K562 (cell line): ENCODE measurements at regions not wholly inside any gene's neighbourhood (a gene's known extent, or its start where the extent isn't known, plus 50 kb on each side); places are given as distances from the start of the nearest gene placed in this dataset.

Source experiments
- CREBBP ChIP-seq: IDR thresholded peaks from one replicate; pipeline ENCODE4 v1.6.1; 2012; ENCODE audit warnings: low read depth, mild to moderate bottlenecking, control low read depth, inconsistent platforms, low read length
- KDM4B ChIP-seq, 2 experiments: fragments of 450-650 bp in 1 of 2; sonication (generic) in 1 of 2; IDR thresholded peaks; 2 replicates each; pipeline ENCODE4 v1.6.1; 2016 to 2017; ENCODE audit warnings: borderline replicate concordance in 2 of 2, antibody characterized with exemption in 1 of 2, low read depth in 1 of 2, mild to moderate bottlenecking in 1 of 2
- KLF6 ChIP-seq: fragments of 250-450 bp; sonication (Bioruptor Pico); IDR thresholded peaks from 2 replicates; pipeline ENCODE4 v1.4.0; 2020; ENCODE audit warnings: mild to moderate bottlenecking, moderate library complexity, borderline replicate concordance
- LEF1 ChIP-seq: fragments of 450-650 bp; IDR thresholded peaks from 2 replicates; pipeline ENCODE4 v1.6.1; 2016; ENCODE audit warnings: mild to moderate bottlenecking
- MEF2D ChIP-seq: conservative IDR thresholded peaks from 2 replicates; pipeline ENCODE4 v1.6.1; 2016; ENCODE audit warnings: low read depth, missing genetic modification characterization, missing compliant biosample characterization
- MYC ChIP-seq, 2 experiments: fragments of 250-450 bp in 1 of 2; sonication (Bioruptor Pico) in 1 of 2; IDR thresholded peaks; 2 replicates each; pipeline versions ENCODE4 v1.5.1 to v1.6.1; 2012 to 2021; ENCODE audit warnings: low read depth in 2 of 2, borderline replicate concordance in 1 of 2, improper control_type of control experiment in 1 of 2, low read length in 1 of 2, mild to moderate bottlenecking in 1 of 2, moderate library complexity in 1 of 2
- NFYB ChIP-seq: IDR thresholded peaks from 2 replicates; pipeline ENCODE4 v1.6.1; 2011; ENCODE audit warnings: mild to moderate bottlenecking, moderate library complexity; ENCODE audit not compliant: insufficient read length; ENCODE audit errors: extremely low read depth
- RBM34 ChIP-seq: fragments of 200-400 bp; formaldehyde crosslinking; IDR thresholded peaks from 2 replicates; pipeline ENCODE4 v1.6.1; 2018; ENCODE audit warnings: low read length, borderline replicate concordance; ENCODE audit not compliant: insufficient read depth
- RHOXF2B ChIP-seq: fragments of 250-450 bp; sonication (Bioruptor Pico); conservative IDR thresholded peaks from 2 replicates; pipeline ENCODE4 v1.5.1; 2021
- SIN3A ChIP-seq, 2 experiments: fragments of 150-350 bp in 1 of 2; IDR thresholded peaks; 2 replicates each; pipeline ENCODE4 v1.6.1; 2011 to 2016; ENCODE audit warnings: borderline replicate concordance in 2 of 2, low read depth in 2 of 2, low read length in 2 of 2, mild to moderate bottlenecking in 2 of 2, moderate library complexity in 2 of 2; ENCODE audit not compliant: control insufficient read depth in 1 of 2
- SMAD4 ChIP-seq: fragments of 250-450 bp; sonication (Bioruptor Pico); conservative IDR thresholded peaks from 2 replicates; pipeline ENCODE4 v1.8.0; 2021; ENCODE audit warnings: inconsistent platforms, mild to moderate bottlenecking, moderate library complexity
- WHSC1 ChIP-seq: IDR thresholded peaks from one replicate; pipeline ENCODE4 v1.6.1; 2012; ENCODE audit warnings: low read length, control low read depth, inconsistent platforms
- ZNF12 ChIP-seq: sonication (generic); formaldehyde crosslinking; IDR thresholded peaks from 2 replicates; pipeline ENCODE4 v1.4.0; 2020; ENCODE audit warnings: mild to moderate bottlenecking, missing genetic modification reagents
- ZNF41 ChIP-seq: fragments of 250-450 bp; sonication (Bioruptor Pico); conservative IDR thresholded peaks from 2 replicates; pipeline ENCODE4 v1.4.0; 2020; ENCODE audit warnings: mild to moderate bottlenecking
- TF ChIP-seq, protein P1 (sequence below): fragments of 250-450 bp; sonication (Bioruptor Pico); IDR thresholded peaks from 2 replicates; pipeline ENCODE4 v1.4.0; 2020; ENCODE audit warnings: mild to moderate bottlenecking, moderate library complexity
- TF ChIP-seq, protein P2 (sequence below): fragments of 450-650 bp; IDR thresholded peaks from 2 replicates; pipeline ENCODE4 v1.6.1; 2017; ENCODE audit warnings: mild to moderate bottlenecking, moderate library complexity
- TF ChIP-seq, protein P3 (sequence below), 2 experiments: IDR thresholded peaks in 1 of 2; conservative IDR thresholded peaks in 1 of 2; 2 replicates each; pipeline ENCODE4 v1.6.1; 2016; ENCODE audit warnings: low read depth in 2 of 2, mild to moderate bottlenecking in 1 of 2, missing compliant biosample characterization in 1 of 2, missing genetic modification characterization in 1 of 2, moderate library complexity in 1 of 2

DNA sequence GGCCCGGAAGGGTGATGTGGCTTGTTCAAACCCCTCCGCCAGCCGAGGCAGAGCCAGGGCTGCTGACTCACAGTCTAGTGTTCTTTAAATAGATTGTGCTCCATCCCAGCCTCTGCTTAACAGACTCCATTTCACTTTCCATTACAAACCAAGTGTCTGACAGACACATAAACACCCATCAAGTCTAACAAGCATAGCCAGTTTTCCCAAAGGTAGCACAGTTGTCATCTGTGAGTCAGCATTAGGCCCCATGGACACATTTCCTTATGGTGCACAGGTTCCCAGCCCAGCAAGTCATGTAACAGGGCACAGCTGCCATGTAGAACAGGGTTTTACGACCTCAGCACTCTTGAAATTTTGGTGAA lies 109.9 kb upstream of the RAP2B start (continued):
- TF ChIP-seq, protein P1, sequence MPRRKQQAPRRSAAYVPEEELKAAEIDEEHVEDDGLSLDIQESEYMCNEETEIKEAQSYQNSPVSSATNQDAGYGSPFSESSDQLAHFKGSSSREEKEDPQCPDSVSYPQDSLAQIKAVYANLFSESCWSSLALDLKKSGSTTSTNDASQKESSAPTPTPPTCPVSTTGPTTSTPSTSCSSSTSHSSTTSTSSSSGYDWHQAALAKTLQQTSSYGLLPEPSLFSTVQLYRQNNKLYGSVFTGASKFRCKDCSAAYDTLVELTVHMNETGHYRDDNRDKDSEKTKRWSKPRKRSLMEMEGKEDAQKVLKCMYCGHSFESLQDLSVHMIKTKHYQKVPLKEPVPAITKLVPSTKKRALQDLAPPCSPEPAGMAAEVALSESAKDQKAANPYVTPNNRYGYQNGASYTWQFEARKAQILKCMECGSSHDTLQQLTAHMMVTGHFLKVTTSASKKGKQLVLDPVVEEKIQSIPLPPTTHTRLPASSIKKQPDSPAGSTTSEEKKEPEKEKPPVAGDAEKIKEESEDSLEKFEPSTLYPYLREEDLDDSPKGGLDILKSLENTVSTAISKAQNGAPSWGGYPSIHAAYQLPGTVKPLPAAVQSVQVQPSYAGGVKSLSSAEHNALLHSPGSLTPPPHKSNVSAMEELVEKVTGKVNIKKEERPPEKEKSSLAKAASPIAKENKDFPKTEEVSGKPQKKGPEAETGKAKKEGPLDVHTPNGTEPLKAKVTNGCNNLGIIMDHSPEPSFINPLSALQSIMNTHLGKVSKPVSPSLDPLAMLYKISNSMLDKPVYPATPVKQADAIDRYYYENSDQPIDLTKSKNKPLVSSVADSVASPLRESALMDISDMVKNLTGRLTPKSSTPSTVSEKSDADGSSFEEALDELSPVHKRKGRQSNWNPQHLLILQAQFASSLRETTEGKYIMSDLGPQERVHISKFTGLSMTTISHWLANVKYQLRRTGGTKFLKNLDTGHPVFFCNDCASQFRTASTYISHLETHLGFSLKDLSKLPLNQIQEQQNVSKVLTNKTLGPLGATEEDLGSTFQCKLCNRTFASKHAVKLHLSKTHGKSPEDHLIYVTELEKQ (CRISPR knock-in tag): no peak
- TF ChIP-seq NFYB (no peak), MYC (IDR thresholded peaks at IDR 0.05; ENCODE audit: low read depth, low read length) (no peak), MYC (CRISPR knock-in tag; IDR thresholded peaks at IDR 0.05; ENCODE audit: borderline replicate concordance, low read depth) (no peak), KLF6 (CRISPR knock-in tag) (no peak), ZNF12 (CRISPR knock-in tag) (no peak), SMAD4 (CRISPR knock-in tag) (peak; percentile 89), MEF2D (tag) (peak; percentile 98), WHSC1 (no peak), CREBBP (no peak), ZNF41 (no peak), LEF1 (peak; percentile 40; the same call in 1 of the 2 replicates), SIN3A (IDR thresholded peaks at IDR 0.05; ENCODE audit: borderline replicate concordance in 2 of 2, control insufficient read depth in 1 of 2, low read depth in 2 of 2, low read length in 2 of 2) (no peak), RBM34 (no peak), RHOXF2B (CRISPR knock-in tag) (no peak), KDM4B (IDR thresholded peaks at IDR 0.05; ENCODE audit: borderline replicate concordance in 2 of 2, low read depth in 1 of 2) (no peak)
- TF ChIP-seq, protein P2, sequence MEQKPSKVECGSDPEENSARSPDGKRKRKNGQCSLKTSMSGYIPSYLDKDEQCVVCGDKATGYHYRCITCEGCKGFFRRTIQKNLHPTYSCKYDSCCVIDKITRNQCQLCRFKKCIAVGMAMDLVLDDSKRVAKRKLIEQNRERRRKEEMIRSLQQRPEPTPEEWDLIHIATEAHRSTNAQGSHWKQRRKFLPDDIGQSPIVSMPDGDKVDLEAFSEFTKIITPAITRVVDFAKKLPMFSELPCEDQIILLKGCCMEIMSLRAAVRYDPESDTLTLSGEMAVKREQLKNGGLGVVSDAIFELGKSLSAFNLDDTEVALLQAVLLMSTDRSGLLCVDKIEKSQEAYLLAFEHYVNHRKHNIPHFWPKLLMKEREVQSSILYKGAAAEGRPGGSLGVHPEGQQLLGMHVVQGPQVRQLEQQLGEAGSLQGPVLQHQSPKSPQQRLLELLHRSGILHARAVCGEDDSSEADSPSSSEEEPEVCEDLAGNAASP: no peak
- TF ChIP-seq, protein P3, sequence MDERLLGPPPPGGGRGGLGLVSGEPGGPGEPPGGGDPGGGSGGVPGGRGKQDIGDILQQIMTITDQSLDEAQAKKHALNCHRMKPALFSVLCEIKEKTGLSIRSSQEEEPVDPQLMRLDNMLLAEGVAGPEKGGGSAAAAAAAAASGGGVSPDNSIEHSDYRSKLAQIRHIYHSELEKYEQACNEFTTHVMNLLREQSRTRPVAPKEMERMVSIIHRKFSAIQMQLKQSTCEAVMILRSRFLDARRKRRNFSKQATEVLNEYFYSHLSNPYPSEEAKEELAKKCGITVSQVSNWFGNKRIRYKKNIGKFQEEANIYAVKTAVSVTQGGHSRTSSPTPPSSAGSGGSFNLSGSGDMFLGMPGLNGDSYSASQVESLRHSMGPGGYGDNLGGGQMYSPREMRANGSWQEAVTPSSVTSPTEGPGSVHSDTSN (CRISPR knock-in tag; IDR thresholded peaks at IDR 0.05; ENCODE audit: low read depth): no peak
- TF ChIP-seq, protein P3 (tag; conservative IDR thresholded peaks at IDR 0.05; ENCODE audit: low read depth): peak; percentile 34; the same call in 1 of the 2 replicates
